ENCODE measurements at regions not wholly inside any gene's neighbourhood (a gene's known extent, or its start where the extent isn't known, plus 50 kb on each side); places are given as distances from the start of the nearest gene placed in this dataset.
"Not testable (repeated sequence)": the region's sequence is repeated elsewhere in the genome, so short reads cannot be mapped to it uniquely, and the experiment has no call there.

- ATAC-seq (ENCODE audit: low FRiP score): no peak
Measured at GRCh38 chr3:193915099-193915498, 220.8 kb upstream of the HES1 start.

GRCh38 chr3:193915613-193916012, 220.3 kb upstream of the HES1 start:
- no peak for TF ChIP-seq CTCF (IDR thresholded peaks at IDR 0.05)
- ATAC-seq (ENCODE audit: low FRiP score): no peak
- no peak for DNase-seq (ENCODE audit: low spot score)

More at GRCh38 chr3:193915099-193915498, 220.8 kb upstream of the HES1 start:
- no peak for TF ChIP-seq CTCF (IDR thresholded peaks at IDR 0.05)
- no peak for DNase-seq (ENCODE audit: low spot score)

- DNase-seq (ENCODE audit: low spot score) (no peak), ATAC-seq (ENCODE audit: low FRiP score) (no peak)
- TF ChIP-seq CTCF (IDR thresholded peaks at IDR 0.05): no peak
Measured at GRCh38 chr3:193917158-193917557, 218.8 kb upstream of the HES1 start.

- no peak for TF ChIP-seq CTCF (IDR thresholded peaks at IDR 0.05)
- ATAC-seq (ENCODE audit: low FRiP score) (no peak), DNase-seq (ENCODE audit: low spot score) (no peak)
Measured at GRCh38 chr3:193921465-193921864, 214.5 kb upstream of the HES1 start.

GRCh38 chr3:193922034-193922774, 213.7 kb upstream of the HES1 start:
- ATAC-seq (ENCODE audit: low FRiP score) (no peak), DNase-seq (ENCODE audit: low spot score) (no peak)
- TF ChIP-seq CTCF (IDR thresholded peaks at IDR 0.05): no peak

GRCh38 chr3:193923958-193924357, 212.0 kb upstream of the HES1 start:
- DNase-seq (ENCODE audit: low spot score); ATAC-seq (ENCODE audit: low FRiP score): not testable (repeated sequence)

GRCh38 chr3:193926071-193926470, 209.9 kb upstream of the HES1 start:
- ATAC-seq (ENCODE audit: low FRiP score); DNase-seq (ENCODE audit: low spot score): not testable (repeated sequence)

GRCh38 chr3:193927413-193928206, 208.3 kb upstream of the HES1 start:
- not testable (repeated sequence) for DNase-seq (ENCODE audit: low spot score); ATAC-seq (ENCODE audit: low FRiP score)
